HCT116 (cell line): ENCODE measurements at regions not wholly inside any gene's neighbourhood (a gene's known extent, or its start where the extent isn't known, plus 50 kb on each side); places are given as distances from the start of the nearest gene placed in this dataset.

Experiments
- ATAC-seq: fragments of 200-7000 bp; cut with Tn5 transposase; 2 replicates; pipeline ENCODE4 v1.9.1; 2020; ENCODE audit warnings: mild to moderate bottlenecking, moderate library complexity
- BruUV-seq: library from RNA; stranded (reverse); fragments of 400-500 nt; replicated peaks from 2 replicates; lab custom pipeline; 2021; lab: Mats Ljungman, UMichigan
- CTCF ChIA-PET: fragments of 300-600 bp; sonication (Branson Sonifier 250); formaldehyde crosslinking; loops from one replicate; lab custom pipeline; 2021; ENCODE audit warnings: antibody characterized with exemption; lab: Charles Lee
- POLR2A ChIA-PET: fragments of 300-600, 350-600 bp; sonication (Branson Sonifier 250); formaldehyde crosslinking; loops from one replicate; lab custom pipeline; 2021; ENCODE audit warnings: antibody characterized with exemption; lab: Charles Lee
- RAD21 ChIA-PET, 2 experiments: fragments of 300-600 bp; sonication (Branson Sonifier 250); formaldehyde crosslinking; loops; one replicate each; lab custom pipeline; 2023; ENCODE audit warnings: low total read pairs in 2 of 2; ENCODE audit not compliant: uncharacterized antibody in 2 of 2, unreplicated experiment in 2 of 2, low non-redundant PET in 1 of 2; lab: Charles Lee
- DNase-seq: peaks from one replicate; pipeline ENCODE4 v3.0.0-alpha.2; 2010; ENCODE audit warnings: low read depth, low spot score
- H2AFZ ChIP-seq: fragments of 200-600 bp; shearing (Covaris generic), sonication (generic); 2 replicates; pipeline ENCODE4 v1.6.1; 2017; ENCODE audit warnings: low read depth, mixed run types, mixed read lengths, antibody characterized with exemption, low read length; ENCODE audit not compliant: poor library complexity, severe bottlenecking
- H3K27ac ChIP-seq: 2 replicates; pipeline ENCODE4 v1.5.1; 2012; ENCODE audit warnings: low read depth, low read length
- H3K27me3 ChIP-seq: fragments of 200-600 bp; sonication (generic); 2 replicates; pipeline ENCODE4 v1.6.1; 2016; ENCODE audit warnings: mixed run types, low read length, mixed read lengths; ENCODE audit not compliant: insufficient read depth
- H3K36me3 ChIP-seq, 2 experiments: fragments of 200-500 bp in 1 of 2; fragments of 200-600 bp in 1 of 2; sonication (Bioruptor generic) in 1 of 2; sonication (generic) in 1 of 2; 2 replicates each; pipeline versions ENCODE4 v1.5.1 to v1.6.1; 2014 to 2016; ENCODE audit warnings: low read length in 2 of 2, inconsistent platforms in 1 of 2, mixed read lengths in 1 of 2, mixed run types in 1 of 2; ENCODE audit not compliant: insufficient read depth in 2 of 2, control insufficient read depth in 1 of 2
- H3K4me1 ChIP-seq, 2 experiments: fragments of 200-600 bp in 1 of 2; sonication (generic) in 1 of 2; 2 replicates each; pipeline versions ENCODE4 v1.5.1 to v1.6.1; 2012 to 2017; ENCODE audit warnings: low read length in 2 of 2, inconsistent platforms in 1 of 2, mild to moderate bottlenecking in 1 of 2, mixed read lengths in 1 of 2, mixed run types in 1 of 2, moderate library complexity in 1 of 2; ENCODE audit not compliant: insufficient read depth in 2 of 2, control insufficient read depth in 1 of 2
- H3K4me2 ChIP-seq: fragments of 200-600 bp; sonication (generic); 2 replicates; pipeline ENCODE4 v1.6.1; 2017; ENCODE audit warnings: mixed run types, low read length, mixed read lengths
- H3K4me3 ChIP-seq, 2 experiments: fragments of 200-600 bp in 1 of 2; sonication (generic) in 1 of 2; replicated peaks in 1 of 2; 2 replicates each; pipeline ENCODE4 v1.5.1; 2011 to 2016; ENCODE audit warnings: low read length in 2 of 2, control low read depth in 1 of 2, low read depth in 1 of 2, mild to moderate bottlenecking in 1 of 2, mixed read lengths in 1 of 2, mixed run types in 1 of 2
- H3K79me2 ChIP-seq: fragments of 200-600 bp; sonication (generic); 2 replicates; pipeline ENCODE4 v1.6.1; 2017; ENCODE audit warnings: mild to moderate bottlenecking, mixed run types, low read length, moderate library complexity, mixed read lengths; ENCODE audit not compliant: insufficient read depth
- H3K9ac ChIP-seq: fragments of 200-600 bp; sonication (generic); 2 replicates; pipeline ENCODE4 v1.6.1; 2016; ENCODE audit warnings: low read length, mixed read lengths
- H3K9me2 ChIP-seq: fragments of 200-600 bp; sonication (generic), shearing (Covaris generic); 2 replicates; pipeline ENCODE4 v1.6.1; 2017; ENCODE audit warnings: mixed run types, mild to moderate bottlenecking, moderate library complexity; ENCODE audit not compliant: insufficient read depth
- H3K9me3 ChIP-seq, 2 experiments: fragments of 200-500 bp in 1 of 2; fragments of 200-600 bp in 1 of 2; sonication (Bioruptor generic) in 1 of 2; sonication (generic) in 1 of 2; 2 replicates each; pipeline ENCODE4 v1.6.1; 2014 to 2017; ENCODE audit warnings: low read length in 2 of 2, mixed read lengths in 2 of 2, inconsistent platforms in 1 of 2, low read depth in 1 of 2, mild to moderate bottlenecking in 1 of 2, mixed run types in 1 of 2, moderate library complexity in 1 of 2; ENCODE audit not compliant: control insufficient read depth in 1 of 2, insufficient read depth in 1 of 2
- H4K20me1 ChIP-seq: fragments of 200-600 bp; sonication (generic), shearing (Covaris generic); 2 replicates; pipeline ENCODE4 v1.6.1; 2017; ENCODE audit warnings: mixed run types, mild to moderate bottlenecking, moderate library complexity; ENCODE audit not compliant: insufficient read depth
- CBX3 ChIP-seq: IDR thresholded peaks from 2 replicates; pipeline ENCODE4 v1.6.1; 2012; ENCODE audit warnings: low read depth
- CEBPB ChIP-seq: IDR thresholded peaks from 2 replicates; pipeline ENCODE4 v1.6.1; 2012; ENCODE audit warnings: low read depth
- CTCF ChIP-seq, 3 experiments: fragments of 200-600 bp in 1 of 3; sonication (generic) in 1 of 3; IDR thresholded peaks in 2 of 3; conservative IDR thresholded peaks in 1 of 3; 2 replicates each; pipeline ENCODE4 v1.5.1; 2012 to 2017; ENCODE audit warnings: low read depth in 2 of 3, low read length in 2 of 3, antibody characterized with exemption in 1 of 3, borderline replicate concordance in 1 of 3, control low read depth in 1 of 3, mild to moderate bottlenecking in 1 of 3, mixed read lengths in 1 of 3, mixed run types in 1 of 3, moderate library complexity in 1 of 3; ENCODE audit not compliant: insufficient read depth in 1 of 3
- ELF1 ChIP-seq: IDR thresholded peaks from 2 replicates; pipeline ENCODE4 v1.6.1; 2012; ENCODE audit warnings: low read depth, borderline replicate concordance
- MAX ChIP-seq: IDR thresholded peaks from 2 replicates; pipeline ENCODE4 v1.6.1; 2012
- REST ChIP-seq: IDR thresholded peaks from 2 replicates; pipeline ENCODE4 v1.6.1; 2012; ENCODE audit warnings: low read depth
- TCF7L2 ChIP-seq: IDR thresholded peaks from 2 replicates; pipeline ENCODE4 v1.7.0; 2011; ENCODE audit warnings: borderline replicate concordance, inconsistent platforms; ENCODE audit not compliant: insufficient read depth, insufficient read length; ENCODE audit errors: extremely low read depth
- intact Hi-C: fragments of 100-400 bp; cut with micrococcal nuclease; formaldehyde crosslinking; loops from 2 replicates; pipeline ENCODE4 v1.10.0; 2022

- Histone ChIP-seq H3K9ac (no peak overlapping the region), H2AFZ (no peak overlapping the region), H3K9me3 (no peaks in the 10 kb centered on the region), H3K27me3 (no peaks in the 10 kb centered on the region), H3K9me2 (no peaks in the 10 kb centered on the region), H3K4me1 (no peaks in the 10 kb centered on the region)
- CTCF ChIA-PET, result no interaction called here
- intact Hi-C loops, result no loop called here
- DNase-seq (no peak), ATAC-seq (no peak)
- RAD21 ChIA-PET, result no interaction called here
- POLR2A ChIA-PET, result no interaction called here
- TF ChIP-seq TCF7L2 (no peak), CEBPB (no peak), ELF1 (no peak), CBX3 (no peak), CTCF (IDR thresholded peaks at IDR 0.05 in 2 of 3, conservative IDR thresholded peaks at IDR 0.05 in 1 of 3; ENCODE audit: borderline replicate concordance in 1 of 3, insufficient read depth in 1 of 3, low read depth in 2 of 3, low read length in 2 of 3) (no peak), MAX (no peak), REST (no peak)
- TF ChIP-seq, all 23 proteins: peak for 0
- no peak overlapping the region for H3K4me2 ChIP-seq
- no peak overlapping the region for H3K27ac ChIP-seq
- no peaks in the 10 kb centered on the region for H3K79me2 ChIP-seq
- no peaks in the 10 kb centered on the region for H4K20me1 ChIP-seq
- BruUV-seq, result no TSS peak
- H3K36me3 ChIP-seq, result no peaks in the 10 kb centered on the region
- no peak overlapping the region for H3K4me3 ChIP-seq
Observed at GRCh38 chrX:43373032-43373431, 283.1 kb upstream of the MAOA start.
